22Rv1 (cell line): ENCODE measurements at regions not wholly inside any gene's neighbourhood (a gene's known extent, or its start where the extent isn't known, plus 50 kb on each side); places are given as distances from the start of the nearest gene placed in this dataset.

Source experiments
- H3K27ac ChIP-seq: fragments of 450-650 bp; 2 replicates; pipeline ENCODE4 v1.5.1; 2017
- CTCF ChIP-seq: fragments of 450-650 bp; IDR thresholded peaks from 2 replicates; pipeline ENCODE4 v1.5.1; 2017; ENCODE audit warnings: mild to moderate bottlenecking
- ZFX ChIP-seq: fragments of 450-650 bp; IDR thresholded peaks from 2 replicates; pipeline ENCODE4 v1.6.1; 2017; ENCODE audit warnings: antibody characterized with exemption, borderline replicate concordance

DNA sequence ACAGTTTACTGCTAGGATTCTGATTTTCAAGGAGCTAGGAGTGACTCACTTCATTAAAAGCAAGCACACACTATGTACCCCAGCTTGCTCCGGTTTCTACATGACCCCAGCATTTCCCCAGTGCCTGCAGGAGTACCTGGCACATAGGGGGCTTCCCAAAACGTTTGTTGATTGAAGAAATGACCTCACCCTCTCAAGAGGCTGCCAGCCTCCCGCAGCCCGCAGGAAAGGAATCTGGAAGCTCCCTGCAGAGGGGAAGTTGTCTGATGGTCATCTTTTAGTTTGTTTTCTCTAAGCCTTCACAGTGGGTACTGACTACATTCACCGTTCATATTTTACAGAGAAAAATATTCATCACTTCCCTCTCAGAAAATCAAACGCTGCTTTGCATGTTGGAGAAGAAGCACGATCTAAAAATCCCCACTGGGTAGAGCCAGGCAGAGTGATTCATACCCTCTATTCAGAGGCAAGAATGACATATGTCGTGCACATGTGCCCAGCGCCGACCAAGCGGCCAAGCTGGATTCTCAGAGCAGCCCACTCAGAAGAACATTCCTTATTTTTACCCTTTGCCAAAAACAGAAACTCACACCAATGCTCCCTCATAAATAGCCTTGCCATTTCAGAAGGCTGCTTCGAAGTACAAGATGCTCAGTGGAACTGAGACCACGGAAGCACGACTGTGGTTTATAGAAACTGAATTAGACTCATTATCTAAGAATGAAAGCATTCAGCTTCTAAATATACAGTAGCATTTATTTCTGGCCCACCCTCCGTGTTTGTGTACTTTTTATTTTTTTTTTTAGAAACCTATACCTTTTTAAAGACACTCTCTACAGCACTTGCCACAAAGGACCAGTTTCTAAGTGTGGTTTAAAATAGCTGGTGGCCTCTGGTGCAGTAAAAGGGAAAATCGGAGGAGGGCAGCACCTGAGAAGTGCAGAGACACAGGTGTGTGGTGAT is 143.2 kb downstream of the MIS18A start:
- TF ChIP-seq ZFX, result no peak
- TF ChIP-seq CTCF, result no peak
- no peak overlapping the region for H3K27ac ChIP-seq

DNA sequence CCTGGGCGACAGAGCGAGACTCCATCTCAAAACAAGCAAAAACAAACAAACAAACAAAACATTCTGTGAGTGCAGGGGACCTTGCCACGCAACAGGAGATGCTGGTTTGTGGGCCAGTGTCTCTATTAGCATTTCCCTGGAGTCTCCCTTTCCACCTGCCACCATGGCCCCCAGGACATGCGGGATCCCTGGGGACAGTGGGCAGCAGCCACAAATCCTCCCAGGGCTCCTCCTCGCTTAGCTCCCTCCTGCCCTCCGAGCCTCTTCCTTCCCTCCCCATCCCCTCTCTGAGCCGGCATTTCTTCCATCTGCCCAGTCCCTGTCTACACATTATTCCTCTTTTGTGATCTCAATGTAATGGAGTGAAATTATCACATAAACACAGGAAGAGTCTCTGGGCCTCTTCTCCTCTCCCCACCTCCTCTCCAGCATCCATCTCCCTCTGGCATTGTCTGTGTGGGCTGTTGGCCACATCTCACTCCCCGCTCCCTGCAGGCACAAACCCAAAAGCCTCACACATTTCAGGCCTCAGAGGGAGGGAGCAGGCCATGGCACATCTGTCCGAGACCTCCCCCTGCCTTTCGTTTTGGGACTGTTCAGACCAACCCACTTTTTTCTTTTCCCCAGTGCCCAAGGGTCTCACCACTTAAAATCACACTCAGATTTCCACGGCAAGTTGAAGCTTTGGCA is 144.3 kb downstream of the MIS18A start:
- TF ChIP-seq CTCF (no peak), ZFX (no peak)
- H3K27ac ChIP-seq, result no peak overlapping the region

DNA sequence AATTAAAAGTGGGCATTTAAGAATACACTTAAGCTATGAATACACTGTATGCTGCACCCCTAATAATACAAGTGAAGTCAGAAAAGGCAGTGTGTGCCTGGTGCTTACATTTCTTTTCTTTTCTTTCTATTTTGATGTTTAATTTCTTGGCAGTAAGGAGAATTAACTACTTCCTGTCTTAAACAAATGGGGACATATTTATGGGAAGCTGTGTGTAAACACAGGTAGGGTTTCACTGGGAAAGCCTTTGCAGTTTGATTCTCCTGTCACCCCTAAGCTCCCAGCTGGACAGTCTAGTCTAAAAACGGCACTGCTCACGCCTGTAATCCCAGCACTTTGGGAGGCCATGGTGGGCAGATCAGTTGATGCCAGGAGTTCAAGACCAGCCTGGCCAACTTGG is 146.0 kb downstream of the MIS18A start:
- TF ChIP-seq CTCF (no peak), ZFX (no peak)
- H3K27ac ChIP-seq, result no peak overlapping the region

DNA sequence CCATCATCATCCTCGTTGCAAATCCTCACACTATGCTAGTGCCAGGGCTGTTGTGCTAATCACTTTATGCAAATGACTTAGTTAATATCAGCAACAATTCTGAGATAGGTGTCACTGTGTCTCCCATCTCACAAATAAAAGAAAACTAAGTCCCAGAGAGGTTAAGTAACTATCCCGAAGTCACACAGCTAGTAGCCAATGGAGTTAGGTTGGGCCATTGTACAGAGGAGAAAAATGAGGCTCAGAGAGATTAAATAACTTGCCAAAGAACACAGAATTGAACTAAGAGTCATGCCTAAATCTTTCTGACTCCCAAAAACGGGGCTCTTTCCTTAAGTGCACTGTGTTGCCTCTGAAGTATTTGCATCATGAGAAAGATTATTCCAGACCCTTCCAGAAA is 146.4 kb downstream of the MIS18A start:
- TF ChIP-seq CTCF (no peak), ZFX (no peak)
- H3K27ac ChIP-seq, result no peak overlapping the region

DNA sequence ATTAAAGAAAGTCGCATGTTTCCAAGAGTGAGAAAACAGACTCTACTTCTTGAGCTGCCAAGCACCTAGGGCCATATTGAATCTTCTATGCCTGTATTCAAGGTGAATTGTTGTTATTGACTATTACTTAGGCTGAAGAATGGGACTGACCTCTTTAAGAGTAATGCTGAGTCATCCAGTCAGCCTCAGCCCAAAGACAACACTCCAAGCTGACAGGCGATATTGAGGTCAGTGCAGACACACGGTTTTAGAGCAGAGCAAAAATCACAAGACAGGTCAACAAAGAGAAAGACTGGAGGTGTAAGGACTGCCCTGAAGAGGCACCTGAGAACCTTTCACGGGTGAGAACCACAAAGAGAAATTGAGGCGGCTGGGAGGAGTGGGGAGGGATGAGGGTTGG is 146.9 kb downstream of the MIS18A start:
- no peak for TF ChIP-seq CTCF
- TF ChIP-seq ZFX, result no peak
- H3K27ac ChIP-seq, result no peak overlapping the region

DNA sequence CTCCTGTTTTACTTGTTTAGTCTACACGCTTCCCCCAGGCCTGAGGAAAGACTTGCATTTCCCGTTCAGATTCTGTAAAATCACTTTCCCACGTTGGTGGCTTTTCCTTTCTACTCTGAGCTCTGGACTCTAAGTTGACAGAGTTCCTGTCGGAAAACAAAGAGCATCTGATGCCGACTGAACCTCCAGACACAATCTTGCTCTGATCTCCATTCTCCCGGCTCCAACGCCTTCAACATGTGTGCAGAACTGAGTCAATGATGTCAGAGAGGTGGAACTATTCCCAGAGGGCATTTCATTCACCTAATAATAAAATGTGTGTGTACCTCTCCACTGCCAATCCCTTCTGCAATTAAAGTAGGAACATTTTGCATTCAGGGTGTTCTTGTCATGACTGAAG is 147.7 kb downstream of the MIS18A start:
- TF ChIP-seq CTCF (no peak), ZFX (no peak)
- H3K27ac ChIP-seq, result no peak overlapping the region
